Activated CD4-positive, alpha-beta T cell treated with anti-CD3 and anti-CD28 coated beads, Interleukin-2, amount 10 ng/mL, durations not matched to agents 24 days and 14 days (primary cell): ENCODE measurements at regions not wholly inside any gene's neighbourhood (a gene's known extent, or its start where the extent isn't known, plus 50 kb on each side); places are given as distances from the start of the nearest gene placed in this dataset.
"Not testable (repeated sequence)": the region's sequence is repeated elsewhere in the genome, so short reads cannot be mapped to it uniquely, and the experiment has no call there.

Experiments used
- DNase-seq: peaks from one replicate; pipeline ENCODE4 v3.0.0; 2022
- H3K27ac Mint-ChIP-seq: one replicate; pipeline ENCODE4 v1.8.0; 2022; ENCODE audit warnings: mild to moderate bottlenecking, mixed read lengths
- H3K27me3 Mint-ChIP-seq: one replicate; pipeline ENCODE4 v1.8.0; 2022; ENCODE audit warnings: mixed read lengths
- H3K36me3 Mint-ChIP-seq: one replicate; pipeline ENCODE4 v1.8.0; 2022; ENCODE audit warnings: low read depth, mild to moderate bottlenecking, mixed read lengths
- H3K4me1 Mint-ChIP-seq: one replicate; pipeline ENCODE4 v1.8.0; 2021; ENCODE audit warnings: mixed read lengths
- H3K4me3 Mint-ChIP-seq: one replicate; pipeline ENCODE4 v1.8.0; 2022; ENCODE audit warnings: mild to moderate bottlenecking, moderate library complexity, mixed read lengths
- H3K9me3 Mint-ChIP-seq: one replicate; pipeline ENCODE4 v1.8.0; 2021; ENCODE audit warnings: mixed read lengths
- intact Hi-C: fragments of 100-400 bp; cut with micrococcal nuclease; formaldehyde crosslinking; loops from one replicate; pipeline ENCODE4 v1.15.1; 2023

- H3K9me3 Mint-ChIP-seq, H3K36me3 Mint-ChIP-seq, H3K27me3 Mint-ChIP-seq, H3K27ac Mint-ChIP-seq, H3K4me1 Mint-ChIP-seq, intact Hi-C loops, DNase-seq, H3K4me3 Mint-ChIP-seq: not testable (repeated sequence)
Observed at GRCh38 chr15:21774760-21775159, 102.8 kb downstream of the POTEB start.

- not testable (repeated sequence) for DNase-seq
Observed at GRCh38 chr15:21766524-21766923, 111.0 kb downstream of the POTEB start.

GRCh38 chr15:21763756-21764155 is 113.8 kb downstream of the POTEB start:
- H3K27ac Mint-ChIP-seq, H3K36me3 Mint-ChIP-seq, H3K9me3 Mint-ChIP-seq, H3K4me1 Mint-ChIP-seq, H3K27me3 Mint-ChIP-seq, H3K4me3 Mint-ChIP-seq, intact Hi-C loops: not testable (repeated sequence)
- peak; percentile 45 for DNase-seq

More at GRCh38 chr15:21766524-21766923, 111.0 kb downstream of the POTEB start:
- H3K27ac Mint-ChIP-seq, H3K36me3 Mint-ChIP-seq, intact Hi-C loops, H3K9me3 Mint-ChIP-seq, H3K27me3 Mint-ChIP-seq, H3K4me3 Mint-ChIP-seq, H3K4me1 Mint-ChIP-seq: not testable (repeated sequence)

GRCh38 chr15:21760250-21761023 is 117.1 kb downstream of the POTEB start:
- peak; percentile 60 for DNase-seq
- H3K27me3 Mint-ChIP-seq, intact Hi-C loops, H3K4me3 Mint-ChIP-seq, H3K9me3 Mint-ChIP-seq, H3K36me3 Mint-ChIP-seq, H3K4me1 Mint-ChIP-seq: not testable (repeated sequence)
- peak overlapping the region; percentile 25 for H3K27ac Mint-ChIP-seq

- DNase-seq: peak; percentile 53
- H3K9me3 Mint-ChIP-seq, H3K36me3 Mint-ChIP-seq, H3K27me3 Mint-ChIP-seq, H3K4me3 Mint-ChIP-seq, intact Hi-C loops, H3K4me1 Mint-ChIP-seq: not testable (repeated sequence)
- H3K27ac Mint-ChIP-seq: peak overlapping the region; percentile 25
Observed at GRCh38 chr15:21759401-21760165, 118.0 kb downstream of the POTEB start.

- DNase-seq, H3K4me1 Mint-ChIP-seq, H3K9me3 Mint-ChIP-seq, H3K36me3 Mint-ChIP-seq, H3K27me3 Mint-ChIP-seq, intact Hi-C loops, H3K27ac Mint-ChIP-seq, H3K4me3 Mint-ChIP-seq: not testable (repeated sequence)
Observed at GRCh38 chr15:21753838-21754237, 123.7 kb downstream of the POTEB start.

- DNase-seq: peak; percentile 54
- H3K27ac Mint-ChIP-seq, H3K4me1 Mint-ChIP-seq, H3K9me3 Mint-ChIP-seq, H3K4me3 Mint-ChIP-seq, intact Hi-C loops, H3K36me3 Mint-ChIP-seq, H3K27me3 Mint-ChIP-seq: not testable (repeated sequence)
Observed at GRCh38 chr15:21752124-21752957, 125.2 kb downstream of the POTEB start.

- H3K27ac Mint-ChIP-seq, H3K36me3 Mint-ChIP-seq, H3K4me3 Mint-ChIP-seq, H3K9me3 Mint-ChIP-seq, H3K27me3 Mint-ChIP-seq, DNase-seq, H3K4me1 Mint-ChIP-seq, intact Hi-C loops: not testable (repeated sequence)
Observed at GRCh38 chr15:21749173-21749572, 128.4 kb downstream of the POTEB start.

- H3K36me3 Mint-ChIP-seq, H3K9me3 Mint-ChIP-seq, H3K27me3 Mint-ChIP-seq, H3K4me1 Mint-ChIP-seq, intact Hi-C loops: not testable (repeated sequence)
- DNase-seq: peak; percentile 44
- H3K27ac Mint-ChIP-seq: peak overlapping the region; percentile 81
- peak overlapping the region; percentile 54 for H3K4me3 Mint-ChIP-seq
Observed at GRCh38 chr15:21744245-21744915, 133.2 kb downstream of the POTEB start.

GRCh38 chr15:21742067-21742466 is 135.5 kb downstream of the POTEB start:
- H3K4me3 Mint-ChIP-seq, intact Hi-C loops, H3K27ac Mint-ChIP-seq, H3K36me3 Mint-ChIP-seq, H3K27me3 Mint-ChIP-seq, H3K9me3 Mint-ChIP-seq, DNase-seq, H3K4me1 Mint-ChIP-seq: not testable (repeated sequence)

GRCh38 chr15:21738003-21738402 is 139.5 kb downstream of the POTEB start:
- H3K27ac Mint-ChIP-seq, H3K4me1 Mint-ChIP-seq, H3K4me3 Mint-ChIP-seq, intact Hi-C loops, DNase-seq, H3K36me3 Mint-ChIP-seq, H3K9me3 Mint-ChIP-seq, H3K27me3 Mint-ChIP-seq: not testable (repeated sequence)

GRCh38 chr15:21736443-21736842 is 141.1 kb downstream of the POTEB start:
- H3K9me3 Mint-ChIP-seq, H3K4me3 Mint-ChIP-seq, H3K4me1 Mint-ChIP-seq, H3K27me3 Mint-ChIP-seq, DNase-seq, H3K27ac Mint-ChIP-seq, intact Hi-C loops, H3K36me3 Mint-ChIP-seq: not testable (repeated sequence)

GRCh38 chr15:21735837-21736236 is 141.7 kb downstream of the POTEB start:
- H3K27ac Mint-ChIP-seq, H3K9me3 Mint-ChIP-seq, H3K4me3 Mint-ChIP-seq, DNase-seq, H3K4me1 Mint-ChIP-seq, H3K27me3 Mint-ChIP-seq, intact Hi-C loops, H3K36me3 Mint-ChIP-seq: not testable (repeated sequence)
